Stimulated activated CD8-positive, alpha-beta memory T cell treated with anti-CD3 and anti-CD28 coated beads, Interleukin-12 subunit alpha, Interleukin-12 subunit beta, amount 100 ng/mL, for 24 hours (primary cell): ENCODE measurements at regions not wholly inside any gene's neighbourhood (a gene's known extent, or its start where the extent isn't known, plus 50 kb on each side); places are given as distances from the start of the nearest gene placed in this dataset.

Experiments
- DNase-seq: peaks from one replicate; pipeline ENCODE4 v3.0.0-alpha.2; 2020; ENCODE audit errors: extremely low read depth

DNA sequence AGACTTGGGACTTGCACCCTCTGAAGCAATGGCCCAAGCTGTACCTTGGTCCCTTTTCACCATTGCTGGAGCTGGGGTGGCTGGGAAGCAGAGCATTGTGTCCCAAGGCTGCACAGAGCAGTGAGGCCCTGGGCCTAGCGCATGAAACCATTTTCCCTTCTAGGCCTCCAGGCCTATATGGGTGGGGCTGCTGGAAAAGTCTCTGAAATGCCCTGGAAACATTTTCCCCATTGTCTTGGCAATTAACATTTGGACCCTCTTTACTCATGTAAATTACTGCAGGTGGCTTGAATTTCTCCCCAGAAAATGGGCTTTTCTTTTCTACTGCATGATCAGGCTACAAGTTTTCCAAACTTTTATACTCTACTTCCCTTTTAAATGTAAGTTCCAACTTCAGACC, 510.5 kb downstream of the SLITRK6 start:
- no peak for DNase-seq

DNA sequence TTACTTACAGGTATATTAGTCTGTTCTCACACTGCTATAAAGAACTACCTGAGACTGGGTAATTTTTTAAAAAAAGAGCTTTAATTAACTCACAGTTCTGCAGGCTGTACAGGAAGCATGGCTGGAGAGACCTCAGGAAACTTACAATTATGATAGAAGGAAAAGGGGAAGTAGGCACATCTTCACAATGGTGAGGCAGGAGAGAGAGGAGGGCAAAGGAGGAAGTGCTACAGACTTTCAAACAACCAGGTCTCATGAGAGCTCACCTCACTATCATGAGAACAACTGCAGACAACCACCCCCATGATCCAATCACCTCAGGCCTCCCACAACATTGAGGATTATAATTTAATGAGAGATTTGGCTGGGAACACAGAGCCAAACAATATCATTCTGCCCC, 511.7 kb downstream of the SLITRK6 start:
- DNase-seq: no peak

DNA sequence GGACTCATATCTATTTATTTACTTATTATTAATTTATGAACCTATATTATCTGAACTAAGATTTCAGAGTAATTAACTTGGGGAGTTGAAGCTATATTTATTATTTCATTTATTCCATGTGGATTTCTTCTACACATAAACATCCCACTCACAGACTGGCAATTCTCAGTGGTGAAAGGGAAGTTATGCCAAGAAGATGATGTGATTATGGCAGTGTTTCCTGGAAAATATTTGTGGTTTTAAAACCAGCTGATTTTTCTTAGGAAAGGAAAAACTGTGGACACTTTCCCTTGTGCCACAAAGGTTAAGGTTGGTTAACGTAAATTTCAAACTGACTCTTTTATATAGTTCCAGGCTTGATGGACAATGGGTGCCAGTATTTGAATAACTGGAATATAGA, 513.1 kb downstream of the SLITRK6 start:
- no peak for DNase-seq

DNA sequence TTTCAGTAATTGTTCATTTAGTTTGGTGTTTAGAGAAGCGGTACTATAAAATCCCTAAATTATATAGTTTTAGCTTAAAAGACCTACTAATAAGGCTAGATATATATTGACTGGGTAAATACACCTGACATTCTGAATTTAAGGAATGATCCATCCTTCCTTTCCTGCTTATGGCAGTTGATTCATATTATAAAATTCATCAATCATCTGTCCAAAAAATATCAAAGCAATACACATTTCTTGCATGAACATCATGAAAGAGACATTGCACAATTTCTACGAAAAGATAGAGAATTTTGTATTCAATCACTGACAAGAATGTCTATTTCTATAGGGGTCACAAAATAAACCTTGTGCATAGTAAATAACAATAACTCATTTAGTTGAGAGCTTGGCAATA, 514.9 kb downstream of the SLITRK6 start:
- DNase-seq: no peak

DNA sequence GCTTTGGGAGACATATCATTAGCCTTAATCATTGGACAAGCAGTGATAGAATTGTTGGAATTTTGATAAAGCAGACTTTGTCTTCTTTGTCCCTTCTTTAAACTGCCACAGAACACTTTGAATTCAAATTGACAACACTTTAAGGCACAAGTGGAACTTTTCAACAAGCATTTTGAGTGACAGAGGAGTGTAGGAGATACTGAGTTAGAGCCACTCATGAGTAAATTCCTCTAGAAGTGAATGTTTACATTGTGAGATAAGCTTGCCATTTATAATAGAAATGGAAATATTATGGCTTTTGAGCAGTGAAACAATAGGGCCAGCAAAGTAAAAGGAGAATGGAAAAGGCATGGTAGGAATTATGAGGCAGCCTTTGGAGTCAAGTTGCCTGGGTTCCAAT, 515.8 kb downstream of the SLITRK6 start:
- DNase-seq: no peak

DNA sequence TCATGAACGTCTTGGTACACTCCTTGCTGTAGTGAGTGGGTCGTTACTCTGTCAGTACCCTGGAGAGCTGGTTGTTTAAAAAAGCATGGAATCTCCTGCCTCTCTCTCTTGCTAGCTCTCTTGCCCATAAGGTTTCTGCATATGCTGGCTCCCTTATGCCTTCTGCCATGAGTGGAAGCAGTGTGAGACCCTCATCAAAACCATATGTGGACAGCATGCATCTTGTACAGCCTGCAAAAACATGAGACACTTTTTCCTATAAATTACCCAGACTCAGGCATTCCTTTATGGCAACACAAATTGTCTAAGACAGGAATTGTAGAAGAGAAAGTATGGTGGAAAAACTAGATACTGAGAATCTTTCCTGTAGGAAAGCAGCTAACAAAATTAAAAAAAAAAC, 516.3 kb downstream of the SLITRK6 start:
- no peak for DNase-seq

DNA sequence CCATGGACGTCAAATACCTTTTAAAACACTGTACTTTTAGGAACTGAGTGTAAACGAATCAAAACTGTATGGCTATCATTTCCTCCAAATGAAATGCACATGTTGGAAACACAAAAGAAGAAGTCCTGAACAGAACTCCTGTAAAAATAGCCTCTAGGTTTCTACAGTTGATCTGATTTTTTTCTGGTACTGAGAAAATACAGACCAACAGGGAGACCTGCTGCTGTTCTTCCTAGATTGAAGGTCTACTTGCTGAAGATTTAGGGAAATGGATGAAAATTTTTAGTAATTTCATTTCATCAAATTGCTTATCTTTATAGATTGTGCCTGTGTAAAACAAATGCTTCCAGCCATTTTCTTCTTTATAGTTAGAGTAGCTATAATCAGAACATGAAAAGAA, 520.4 kb downstream of the SLITRK6 start:
- DNase-seq: no peak

DNA sequence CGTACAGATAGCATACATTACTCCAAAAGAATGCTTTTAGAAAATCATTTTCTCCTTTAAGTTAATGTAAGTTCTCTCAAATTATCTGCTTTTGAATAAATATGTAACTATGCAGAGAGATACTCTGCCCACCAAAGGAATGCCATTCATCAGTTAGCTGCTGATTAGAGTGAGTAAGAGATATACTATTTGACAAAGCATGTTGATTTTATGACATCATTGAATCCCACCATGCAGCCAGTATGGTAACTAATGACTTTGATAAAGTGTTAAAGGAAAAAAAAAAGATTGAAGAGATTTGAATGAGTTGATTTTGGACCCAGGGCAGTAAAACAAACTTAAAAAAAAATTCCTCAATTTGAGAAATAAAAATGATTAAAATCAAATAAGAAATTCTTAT, 521.5 kb downstream of the SLITRK6 start:
- no peak for DNase-seq

DNA sequence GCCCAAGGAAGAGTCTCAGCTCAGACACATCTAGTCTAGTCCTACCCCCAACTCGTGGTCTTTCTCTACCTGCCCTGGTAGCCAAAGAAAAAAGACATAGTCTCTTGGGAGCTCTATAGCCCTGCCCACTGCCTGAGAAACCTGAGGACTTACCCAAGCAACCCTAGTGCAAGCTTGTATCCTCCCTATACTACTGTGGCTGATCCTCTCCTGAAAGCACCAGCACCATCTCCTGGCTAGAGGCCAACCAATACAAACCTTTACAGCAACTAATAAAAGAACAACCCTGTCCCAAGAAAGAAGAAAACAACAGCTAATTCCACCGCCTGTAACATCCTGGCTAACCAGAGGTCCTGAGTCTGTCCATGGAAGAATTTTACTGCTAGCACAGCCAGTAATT, 532.4 kb downstream of the SLITRK6 start:
- no peak for DNase-seq

DNA sequence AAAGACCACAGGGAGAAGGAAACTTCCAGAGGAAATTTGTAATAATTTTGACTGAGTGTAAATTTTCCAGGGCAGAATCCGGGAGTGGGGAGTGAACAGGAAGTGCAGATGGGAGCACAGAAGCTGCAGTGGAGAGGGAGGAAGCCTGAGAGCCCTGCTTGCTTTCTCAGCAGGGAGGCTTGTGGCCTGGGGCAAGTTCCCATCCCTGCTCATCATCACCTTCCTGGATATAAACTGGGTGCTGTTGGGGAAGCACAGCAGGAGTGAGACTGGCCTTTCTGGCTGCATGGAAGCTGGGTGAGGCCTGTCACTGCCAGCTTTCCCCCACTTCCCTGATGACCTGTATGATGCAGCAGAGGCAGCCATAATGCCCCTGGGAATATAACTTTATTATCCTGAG, 532.9 kb downstream of the SLITRK6 start:
- DNase-seq: no peak

DNA sequence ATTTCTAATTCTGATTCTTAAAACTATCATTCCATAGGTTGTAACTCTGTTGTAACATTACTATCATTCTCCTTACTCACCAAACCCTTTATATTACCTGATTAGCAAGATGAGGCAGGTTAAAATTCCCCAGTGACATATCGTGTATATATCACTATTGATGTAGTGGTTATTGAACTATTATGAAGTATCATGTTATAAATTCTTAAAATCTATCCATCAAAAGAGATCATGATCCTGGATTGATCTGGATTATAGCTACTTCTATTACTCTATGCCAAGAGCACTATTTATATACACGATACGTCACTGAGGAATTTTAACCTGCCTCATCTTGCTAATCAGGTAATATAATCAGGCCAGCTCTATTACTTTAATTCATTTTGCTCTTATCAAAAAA, 533.9 kb downstream of the SLITRK6 start:
- no peak for DNase-seq

DNA sequence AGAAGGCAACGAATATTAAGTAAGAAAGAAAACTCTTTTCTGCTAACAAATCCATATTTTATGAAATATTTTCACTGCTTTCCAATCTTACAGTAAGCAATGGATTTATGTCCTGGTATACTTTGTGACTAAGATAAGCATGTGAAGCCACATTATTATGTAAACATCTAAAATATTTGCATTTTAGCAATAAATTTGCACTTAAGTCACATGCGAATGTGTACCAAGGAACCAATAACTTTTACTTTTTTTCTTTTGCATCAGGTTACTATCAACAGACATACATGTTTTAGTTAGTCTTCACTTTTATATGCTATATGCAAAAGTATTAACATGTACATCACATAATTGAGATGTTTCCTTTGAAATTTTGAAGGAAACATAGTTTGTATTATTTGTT, 536.7 kb downstream of the SLITRK6 start:
- no peak for DNase-seq

DNA sequence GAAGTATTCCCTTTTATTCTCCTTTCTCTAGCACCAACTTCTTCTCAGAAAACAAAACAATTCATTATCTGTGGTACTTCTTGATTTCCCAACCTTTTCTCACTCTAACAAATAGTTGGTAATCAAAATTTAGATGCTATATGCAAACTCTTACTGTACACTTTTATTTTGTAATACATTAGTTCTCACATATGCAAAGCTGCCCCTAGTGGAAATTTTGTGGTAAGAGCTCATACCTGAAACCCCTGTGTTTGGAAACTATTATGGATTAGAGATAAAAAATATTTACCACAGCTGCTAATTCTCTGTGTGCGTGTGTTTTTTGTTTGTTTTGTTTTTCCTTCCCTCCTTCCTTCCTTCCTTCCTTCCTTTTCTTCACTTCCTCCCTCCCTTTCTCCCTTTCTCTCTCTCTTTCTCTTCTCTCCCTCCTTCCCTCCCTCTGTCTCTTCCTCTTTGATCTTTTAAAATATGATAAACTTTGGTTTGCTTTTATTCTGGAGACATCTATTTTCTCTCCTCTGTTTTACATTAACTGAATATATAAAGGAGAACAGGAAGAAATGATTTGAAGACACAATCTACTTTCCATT, 537.4 kb downstream of the SLITRK6 start:
- DNase-seq: no peak

DNA sequence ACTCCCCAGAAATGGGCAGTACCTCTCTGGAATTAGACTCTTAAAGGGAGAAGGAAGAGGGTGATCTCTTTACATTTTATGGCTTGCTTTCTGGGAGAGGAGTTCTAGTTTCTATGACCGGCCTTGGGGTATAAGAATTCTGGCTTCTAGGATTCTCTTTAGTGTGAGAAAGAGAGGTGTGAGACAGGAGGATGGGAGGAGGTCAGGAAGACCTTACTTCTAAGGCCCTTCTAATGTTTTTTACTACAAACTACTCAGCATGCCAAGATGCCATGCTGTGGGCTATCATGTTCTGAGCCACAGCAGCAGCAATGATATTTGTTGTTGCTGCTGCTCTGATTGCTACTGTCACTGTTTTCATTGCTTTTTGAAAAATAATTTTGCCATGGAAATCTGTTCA, 538.3 kb downstream of the SLITRK6 start:
- DNase-seq: no peak

DNA sequence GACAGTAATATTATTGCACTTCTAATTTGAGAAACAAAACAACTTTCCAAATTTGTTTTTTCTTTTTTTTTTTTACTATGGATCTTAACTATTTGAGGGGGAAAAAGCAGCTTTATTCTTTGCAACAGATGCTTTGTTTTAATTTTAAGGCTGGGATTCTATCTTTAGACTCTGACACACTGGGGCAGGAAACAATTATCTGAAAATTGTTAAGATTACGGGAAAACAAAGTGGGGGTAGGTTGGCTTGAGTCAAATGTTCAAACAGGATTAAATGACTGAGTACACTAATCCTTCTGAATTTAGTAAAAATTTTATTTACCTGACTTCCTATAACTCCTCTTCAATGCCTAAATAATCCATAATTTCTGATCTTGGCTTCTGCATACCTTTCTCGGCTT, 543.2 kb downstream of the SLITRK6 start:
- no peak for DNase-seq

DNA sequence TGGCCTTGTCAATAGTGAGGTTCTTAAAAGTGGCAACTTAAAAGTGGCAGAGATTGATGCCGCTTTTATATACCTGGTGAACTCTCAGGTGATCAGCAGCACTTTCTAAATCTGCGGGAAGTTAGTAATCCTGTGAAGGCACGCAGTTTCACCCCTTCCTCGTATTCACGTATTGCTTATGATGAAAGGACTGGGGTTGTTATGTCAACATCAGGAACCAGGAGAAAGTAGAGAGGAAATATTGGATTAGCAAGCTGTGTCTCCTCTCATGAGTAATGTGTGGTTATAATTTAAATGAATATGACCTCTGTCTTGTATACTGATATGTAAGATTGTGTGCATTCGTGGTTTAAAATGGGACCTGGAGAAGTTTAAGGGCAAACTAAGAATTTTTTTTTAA, 544.6 kb downstream of the SLITRK6 start:
- no peak for DNase-seq

DNA sequence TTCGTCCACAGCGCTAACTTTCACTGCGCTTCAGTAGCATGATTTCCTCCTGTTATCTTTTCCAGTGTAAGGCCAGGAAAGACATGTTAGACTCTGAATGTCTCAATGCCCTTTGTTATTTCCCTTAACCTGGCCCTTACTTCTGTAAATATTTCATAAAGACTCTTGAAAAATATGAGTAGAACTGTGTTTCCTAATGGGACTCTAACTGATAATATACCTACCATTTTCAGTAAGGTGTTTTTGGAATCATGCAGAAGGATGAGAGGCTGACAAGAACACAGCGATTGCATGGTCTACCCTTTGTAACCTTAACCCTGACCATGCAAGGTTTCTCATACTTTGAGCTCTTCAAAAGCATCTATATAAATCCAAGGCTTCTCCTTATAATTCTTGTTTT, 550.1 kb downstream of the SLITRK6 start:
- no peak for DNase-seq

DNA sequence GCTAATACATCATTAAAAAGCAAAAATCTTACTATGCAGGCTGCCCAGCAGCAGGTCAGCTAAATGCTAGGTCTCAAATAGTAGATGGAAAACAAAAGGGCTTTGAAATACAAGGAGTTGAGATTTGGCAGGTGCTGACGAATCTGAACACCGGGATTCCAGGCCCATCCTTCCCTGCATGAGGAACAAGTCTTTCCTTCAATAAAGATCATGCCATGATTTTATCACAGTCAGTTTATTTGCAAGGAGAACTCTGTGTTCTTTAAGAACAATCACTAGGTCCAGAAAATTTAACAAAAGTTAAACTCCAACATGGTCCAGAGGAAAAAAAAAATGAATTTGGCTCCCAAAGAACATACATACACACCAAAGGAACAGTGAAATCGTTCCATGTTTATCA, 551.4 kb downstream of the SLITRK6 start:
- no peak for DNase-seq

DNA sequence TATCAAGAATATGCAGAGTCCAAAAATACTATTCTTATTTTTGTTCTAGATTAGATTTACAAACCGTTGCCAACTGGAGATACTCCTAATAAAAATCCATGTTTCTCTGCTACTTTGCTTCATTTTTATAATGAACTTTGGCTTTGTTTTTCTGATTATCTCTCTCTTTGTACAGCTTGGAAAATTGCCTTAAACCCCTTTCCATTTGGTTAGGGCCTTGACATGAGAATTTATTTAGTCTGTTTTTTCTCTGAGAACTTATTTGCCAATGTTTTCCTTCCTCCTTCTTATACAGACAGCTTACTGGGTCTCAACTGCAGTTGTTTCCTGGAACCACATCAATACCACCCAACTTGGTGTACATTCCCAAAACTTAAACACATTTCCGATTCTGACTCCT, 555.4 kb downstream of the SLITRK6 start:
- DNase-seq: no peak

DNA sequence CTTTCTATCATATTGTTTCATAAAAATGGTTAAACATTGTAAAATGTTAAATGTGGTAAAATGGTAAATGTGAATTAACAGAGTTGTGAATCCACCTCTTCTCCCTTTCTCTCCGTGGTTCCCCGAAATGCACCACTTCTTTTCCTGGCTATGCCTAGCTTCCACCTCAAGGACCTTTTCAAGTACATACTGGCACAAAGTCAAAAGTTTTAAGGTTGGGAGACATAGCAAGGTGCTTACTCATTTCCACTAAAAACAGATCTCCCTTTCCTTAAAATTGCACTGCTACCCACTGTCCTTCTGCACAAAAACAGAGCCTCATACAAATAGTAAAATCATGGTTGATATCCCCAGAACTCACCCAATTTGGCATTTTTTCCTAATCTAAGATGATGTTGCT, 558.2 kb downstream of the SLITRK6 start:
- no peak for DNase-seq

DNA sequence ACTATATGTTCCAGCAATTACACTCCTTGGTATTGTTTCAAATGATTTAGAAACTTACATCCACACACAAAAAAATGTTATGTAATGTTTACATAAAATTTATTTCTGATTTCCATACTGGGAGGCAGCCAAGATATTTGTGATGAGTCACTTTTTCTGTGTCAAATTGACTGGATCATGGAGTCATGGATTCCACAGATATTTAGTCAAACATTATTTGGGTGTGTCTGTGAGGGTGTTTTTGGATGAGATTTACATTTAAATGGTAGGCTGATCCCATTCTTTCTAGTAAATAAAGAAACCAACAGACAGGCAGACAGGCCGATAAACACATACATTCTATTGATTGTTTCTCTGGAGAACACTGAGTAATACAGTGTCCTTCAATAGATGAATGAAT, 562.8 kb downstream of the SLITRK6 start:
- DNase-seq: no peak

DNA sequence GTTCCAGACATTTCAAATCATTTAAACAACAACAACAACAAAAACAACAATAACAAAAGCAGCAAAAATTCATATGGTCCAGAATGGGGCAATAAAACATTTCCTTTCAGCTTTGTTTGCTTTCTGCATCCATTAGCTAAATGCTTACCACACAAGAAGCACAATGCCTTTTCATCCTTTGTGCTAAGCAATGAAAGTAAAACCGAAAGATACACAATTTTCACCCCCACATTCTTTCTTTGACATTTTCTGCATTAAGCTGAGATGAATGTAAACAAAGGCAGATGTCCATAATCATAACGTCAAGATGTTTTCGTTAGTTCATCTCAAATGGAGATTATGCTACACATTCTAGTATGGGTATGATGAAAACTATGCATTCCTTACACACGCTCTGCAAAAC, 568.5 kb downstream of the SLITRK6 start:
- DNase-seq: no peak

DNA sequence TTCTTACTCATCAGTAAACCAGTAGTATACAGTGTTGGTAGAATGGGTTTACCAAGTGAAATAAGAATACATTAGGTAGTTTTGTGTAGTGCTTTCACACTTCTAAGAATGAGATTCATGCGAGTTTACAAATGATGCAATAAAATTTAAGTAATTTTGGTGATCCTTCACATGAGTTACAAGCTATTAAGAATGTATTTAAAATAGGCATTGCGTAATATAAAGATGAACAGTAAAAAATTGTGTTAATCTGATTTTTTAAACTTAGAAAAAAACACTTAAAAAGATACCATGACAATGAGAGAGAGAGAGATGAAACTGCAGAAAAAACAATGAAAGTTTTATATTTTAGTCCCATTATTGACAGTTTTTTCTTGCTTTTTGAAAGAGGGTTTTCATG, 570.5 kb downstream of the SLITRK6 start:
- no peak for DNase-seq

DNA sequence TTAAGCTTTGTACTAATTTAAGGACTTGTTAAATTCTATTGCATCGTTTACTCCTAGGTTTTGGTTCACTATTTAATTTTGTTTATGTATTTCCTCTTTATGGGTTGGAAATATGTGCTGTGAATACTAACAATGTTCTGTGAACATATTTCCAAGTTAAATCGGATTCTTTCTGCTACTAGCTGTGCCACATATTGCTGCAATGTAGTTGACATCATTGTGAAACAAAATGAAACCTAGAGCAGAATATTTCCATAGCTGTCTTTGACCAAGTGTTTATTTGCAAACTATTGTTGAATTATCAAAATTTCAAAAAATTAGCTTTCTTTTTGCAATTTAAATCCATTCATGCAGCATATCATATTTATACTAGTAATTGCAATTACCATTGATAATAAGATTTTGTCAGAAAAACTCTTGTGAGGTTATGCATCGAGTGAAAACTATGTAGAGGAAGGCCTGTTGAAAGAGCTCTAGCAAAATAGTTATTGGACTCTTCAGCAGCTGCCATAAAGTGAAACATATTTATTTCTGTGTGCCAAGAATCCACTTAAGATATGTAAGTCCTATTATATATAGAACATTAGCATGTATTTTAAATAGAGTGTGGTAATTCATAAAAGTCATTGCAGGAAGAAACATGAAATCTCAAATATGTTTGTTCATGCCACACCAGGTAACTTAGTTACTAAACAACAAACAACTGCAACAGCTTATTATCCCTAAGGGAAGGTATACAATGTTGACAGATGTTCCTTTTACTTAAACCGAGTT, 575.1 kb downstream of the SLITRK6 start:
- no peak for DNase-seq
